ENCODE measurements at regions not wholly inside any gene's neighbourhood (a gene's known extent, or its start where the extent isn't known, plus 50 kb on each side); places are given as distances from the start of the nearest gene placed in this dataset.

DNA sequence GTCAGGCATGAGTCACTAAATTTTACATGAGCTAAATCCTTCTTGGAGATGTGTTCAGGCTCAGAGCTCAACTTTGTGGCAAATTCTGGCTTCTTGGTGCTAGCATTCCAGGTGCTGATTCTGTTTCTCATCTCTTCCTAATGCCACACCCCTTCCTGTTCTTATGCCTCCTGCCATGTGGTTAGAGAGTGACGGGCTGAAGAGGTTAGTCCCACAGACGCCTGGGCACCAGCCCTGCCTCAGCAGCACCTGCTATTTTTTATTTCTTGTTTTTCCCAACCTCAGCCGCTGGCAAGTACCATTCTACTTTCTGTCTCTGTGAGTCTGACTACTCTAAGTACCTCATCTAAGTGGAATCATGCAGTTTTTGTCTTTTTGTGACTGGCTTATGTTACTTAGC is 329.5 kb downstream of the KCNRG start:
- TF ChIP-seq, protein P1, sequence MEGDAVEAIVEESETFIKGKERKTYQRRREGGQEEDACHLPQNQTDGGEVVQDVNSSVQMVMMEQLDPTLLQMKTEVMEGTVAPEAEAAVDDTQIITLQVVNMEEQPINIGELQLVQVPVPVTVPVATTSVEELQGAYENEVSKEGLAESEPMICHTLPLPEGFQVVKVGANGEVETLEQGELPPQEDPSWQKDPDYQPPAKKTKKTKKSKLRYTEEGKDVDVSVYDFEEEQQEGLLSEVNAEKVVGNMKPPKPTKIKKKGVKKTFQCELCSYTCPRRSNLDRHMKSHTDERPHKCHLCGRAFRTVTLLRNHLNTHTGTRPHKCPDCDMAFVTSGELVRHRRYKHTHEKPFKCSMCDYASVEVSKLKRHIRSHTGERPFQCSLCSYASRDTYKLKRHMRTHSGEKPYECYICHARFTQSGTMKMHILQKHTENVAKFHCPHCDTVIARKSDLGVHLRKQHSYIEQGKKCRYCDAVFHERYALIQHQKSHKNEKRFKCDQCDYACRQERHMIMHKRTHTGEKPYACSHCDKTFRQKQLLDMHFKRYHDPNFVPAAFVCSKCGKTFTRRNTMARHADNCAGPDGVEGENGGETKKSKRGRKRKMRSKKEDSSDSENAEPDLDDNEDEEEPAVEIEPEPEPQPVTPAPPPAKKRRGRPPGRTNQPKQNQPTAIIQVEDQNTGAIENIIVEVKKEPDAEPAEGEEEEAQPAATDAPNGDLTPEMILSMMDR (IDR thresholded peaks at IDR 0.05 in 8 of 11, conservative IDR thresholded peaks at IDR 0.05 in 3 of 11): no peak
- no peak for TF ChIP-seq POLR2A (IDR thresholded peaks at IDR 0.05)
